Activated T-cell treated with anti-CD3 and anti-CD28 coated beads, Interleukin-2, amount 50 U/mL, for 48 hours (primary cell): ENCODE measurements at regions not wholly inside any gene's neighbourhood (a gene's known extent, or its start where the extent isn't known, plus 50 kb on each side); places are given as distances from the start of the nearest gene placed in this dataset.
"Not testable (repeated sequence)": the region's sequence is repeated elsewhere in the genome, so short reads cannot be mapped to it uniquely, and the experiment has no call there.

Experiments used
- DNase-seq, 2 experiments: peaks; one replicate each; pipeline ENCODE4 v3.0.0-alpha.2; 2020

DNA sequence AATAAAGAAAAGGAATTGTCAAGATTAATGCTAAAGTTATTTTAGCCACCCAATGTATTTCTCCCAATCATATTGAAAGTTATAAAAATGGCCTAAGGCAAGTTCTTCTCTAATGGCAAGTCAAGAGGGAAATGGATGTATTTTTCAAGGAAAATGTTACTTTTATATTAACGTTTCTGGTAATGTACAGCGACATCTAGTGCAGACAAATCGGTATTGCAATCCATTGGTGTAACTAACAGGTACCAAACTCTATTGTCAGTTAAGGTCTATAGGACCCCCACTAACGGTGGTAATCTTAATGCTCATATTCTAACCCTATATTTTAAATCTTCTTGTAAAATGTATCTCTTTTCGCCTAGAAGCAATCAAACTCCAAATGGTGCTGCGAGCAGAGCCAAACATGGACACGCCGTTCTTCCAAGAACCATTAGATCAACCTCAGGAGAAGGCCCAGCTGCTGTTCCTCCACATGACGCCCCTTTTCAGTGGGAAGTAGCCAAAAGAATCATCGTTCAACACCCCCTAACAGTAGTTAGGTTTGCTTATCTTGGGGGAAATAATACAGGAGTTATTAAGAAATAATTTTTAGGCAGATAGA lies 98.5 kb upstream of the PABPC3 start:
- no peak for DNase-seq

DNA sequence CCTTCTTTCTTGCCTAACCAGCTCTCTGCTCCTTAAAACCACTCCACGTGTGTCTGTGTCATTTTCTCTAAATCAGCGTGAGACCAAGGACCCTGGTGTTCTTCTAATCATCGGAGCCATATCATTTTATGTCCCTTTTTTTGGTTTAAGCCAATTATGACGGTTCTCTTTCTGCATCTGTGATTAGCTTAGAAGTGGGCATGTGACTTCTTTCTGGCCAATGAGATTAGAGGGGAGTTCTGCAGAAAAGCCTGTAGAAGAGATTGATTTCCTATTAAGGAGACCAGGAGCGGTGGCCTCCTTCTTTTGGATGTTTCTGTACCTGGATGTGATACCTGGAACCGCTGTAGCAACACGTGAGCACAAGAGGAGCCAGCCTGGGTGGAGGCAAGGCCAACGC lies 97.5 kb upstream of the PABPC3 start:
- no peak for DNase-seq

DNA sequence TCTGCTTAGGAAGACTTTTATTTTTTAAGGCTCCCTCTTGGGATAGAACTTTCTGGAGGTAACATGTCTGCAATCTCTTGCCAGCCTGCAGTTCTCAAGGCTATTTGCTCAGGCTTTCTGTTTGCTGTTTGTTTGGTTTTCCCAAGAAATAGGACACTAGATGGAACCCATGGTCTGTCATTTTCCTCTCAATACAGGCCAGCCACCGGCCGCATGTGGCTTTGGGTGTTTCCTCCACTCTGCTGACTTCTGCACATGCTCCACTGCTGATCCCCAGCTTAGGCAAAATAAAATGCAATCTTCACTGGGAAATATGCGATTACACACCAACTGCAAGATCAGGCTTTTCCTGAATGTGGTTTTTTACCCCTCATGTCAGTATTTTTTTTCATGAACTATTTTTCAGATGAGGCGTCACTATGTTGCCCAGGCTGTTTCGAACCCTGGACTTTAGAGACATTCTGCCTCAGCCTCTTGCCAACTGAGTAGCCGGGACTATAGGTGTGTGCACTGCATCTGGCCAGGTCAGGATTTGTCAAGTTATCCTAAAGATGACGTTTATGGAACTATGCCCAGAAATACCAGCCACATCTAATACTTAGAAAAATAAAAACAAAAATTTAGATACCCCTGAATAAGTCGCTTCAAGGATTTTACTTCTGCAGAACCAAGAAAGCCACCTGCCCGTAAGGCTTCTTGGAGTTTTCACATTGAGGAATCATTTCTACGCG lies 94.3 kb upstream of the PABPC3 start:
- no peak for DNase-seq

DNA sequence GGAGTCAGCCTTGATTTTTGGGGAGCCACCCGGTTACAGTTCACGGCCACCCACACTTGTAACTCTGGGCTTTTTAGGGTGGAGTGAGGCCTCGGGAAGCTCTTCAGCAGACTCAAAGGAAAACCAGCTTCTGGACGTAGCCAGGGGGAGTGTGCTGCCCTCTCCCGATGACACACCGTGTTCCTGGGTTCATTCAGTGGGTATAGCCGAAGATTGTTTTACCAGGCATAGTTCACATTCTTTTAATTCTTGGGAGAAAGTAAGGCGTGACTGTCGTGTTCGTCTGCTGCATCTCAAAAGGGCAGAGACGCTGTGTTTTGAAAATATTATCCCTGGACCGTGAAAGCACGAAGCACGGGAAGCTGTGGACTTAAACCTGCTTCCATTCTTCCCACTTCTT lies 93.6 kb upstream of the PABPC3 start:
- DNase-seq = not testable (repeated sequence)

DNA sequence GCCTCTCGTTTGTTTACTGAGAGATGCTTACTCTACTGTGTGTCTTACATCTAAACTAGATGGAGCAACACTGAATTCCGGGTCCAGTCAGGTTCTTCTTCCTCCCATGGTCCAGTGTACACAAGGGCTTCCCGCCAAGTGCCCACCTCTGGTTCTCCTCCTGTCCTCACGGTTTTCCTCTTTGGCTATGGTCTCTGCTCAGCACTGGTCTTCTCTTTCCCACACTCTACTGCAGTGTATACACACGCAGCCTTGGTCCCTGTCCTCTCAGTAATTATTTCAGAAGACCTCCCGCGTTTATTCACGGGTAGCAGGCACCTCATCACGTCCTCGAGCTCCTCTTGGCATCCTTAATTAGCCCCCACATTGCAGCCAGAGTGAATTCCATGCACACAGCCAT lies 91.4 kb upstream of the PABPC3 start:
- not testable (repeated sequence) for DNase-seq

DNA sequence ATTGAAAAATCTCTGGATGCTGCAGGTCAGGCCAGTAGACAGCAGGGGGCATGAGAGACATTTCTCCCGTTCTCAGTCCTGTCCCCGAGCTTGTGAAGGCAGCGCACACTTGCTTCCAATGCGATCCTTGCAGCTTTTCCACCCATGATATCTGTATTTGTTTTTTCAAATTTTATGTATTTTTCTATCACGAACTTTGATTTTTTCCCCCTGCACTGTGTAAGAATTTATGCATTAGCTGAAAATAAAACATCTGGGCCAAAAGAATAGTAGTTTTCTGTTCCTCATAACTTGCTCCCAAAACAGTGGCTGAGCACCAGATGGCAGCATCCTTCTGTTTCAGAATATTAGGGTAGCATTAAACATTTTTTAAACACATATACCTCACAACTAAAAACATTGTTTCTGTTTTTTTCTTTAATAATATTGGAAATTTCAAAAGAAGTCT lies 90.9 kb upstream of the PABPC3 start:
- not testable (repeated sequence) for DNase-seq

DNA sequence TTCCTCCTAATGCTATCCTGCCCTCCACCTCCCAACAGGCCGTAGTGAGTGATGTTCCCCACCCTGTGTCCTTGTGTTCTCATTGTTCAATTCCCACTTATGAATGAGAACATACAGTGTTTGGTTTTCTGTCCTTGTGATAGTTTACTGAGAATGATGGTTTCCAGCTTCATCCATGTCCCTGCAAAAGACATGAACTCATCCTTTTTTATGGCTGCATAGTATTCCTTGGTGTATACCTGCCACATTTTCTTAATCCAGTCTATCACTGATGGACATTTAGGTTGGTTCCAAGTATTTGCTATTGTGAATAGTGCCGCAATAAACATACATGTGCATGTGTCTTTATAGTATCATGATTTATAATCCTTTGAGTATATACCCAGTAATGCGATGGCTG lies 88.5 kb upstream of the PABPC3 start:
- DNase-seq = not testable (repeated sequence)

DNA sequence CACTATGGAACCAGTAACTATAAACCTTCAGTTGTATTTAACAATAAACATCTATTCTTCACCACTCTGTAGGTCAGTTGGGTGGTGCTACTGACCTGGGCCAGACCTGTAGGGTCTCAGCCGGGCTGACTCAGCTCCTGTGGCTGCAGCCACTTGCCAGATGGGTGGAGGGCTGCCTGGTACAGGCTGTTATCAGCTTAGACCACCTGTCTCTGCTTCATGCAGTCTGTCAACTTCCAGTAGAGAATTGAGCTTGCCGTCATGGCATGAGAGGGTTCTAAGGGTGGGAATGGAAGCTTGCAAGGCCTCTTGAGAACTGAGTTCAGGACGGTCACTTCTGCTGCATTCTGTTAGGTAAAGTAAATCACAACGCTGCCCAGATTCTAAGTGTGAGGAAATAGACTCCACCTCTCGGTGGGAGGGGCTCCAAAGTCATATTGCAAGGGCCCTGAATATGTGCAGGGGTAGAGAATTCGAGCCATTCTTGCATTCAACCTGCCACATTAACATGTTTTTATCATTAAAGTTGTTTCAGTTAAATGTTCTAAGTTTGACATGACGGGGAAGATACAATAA lies 81.5 kb upstream of the PABPC3 start:
- DNase-seq = not testable (repeated sequence)

DNA sequence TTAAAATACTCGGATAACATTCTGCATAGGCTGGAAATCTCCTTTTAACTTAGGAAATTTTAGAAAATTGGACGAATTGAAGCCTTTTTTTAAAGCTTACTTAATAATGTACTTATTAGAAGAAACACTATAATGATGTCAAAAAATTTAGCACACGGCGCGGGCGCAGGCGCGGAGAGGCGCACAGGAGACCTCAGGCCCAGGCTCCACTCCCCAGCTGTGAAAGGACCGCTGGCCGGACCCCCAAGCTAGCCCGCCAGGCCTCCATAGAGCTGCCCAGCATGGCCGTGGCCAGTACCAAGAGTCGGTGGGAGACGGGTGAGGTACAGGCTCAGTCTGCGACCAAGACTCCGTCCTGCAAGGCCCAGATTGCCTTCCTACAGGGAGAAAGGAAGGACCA lies 78.8 kb upstream of the PABPC3 start:
- DNase-seq = not testable (repeated sequence)

DNA sequence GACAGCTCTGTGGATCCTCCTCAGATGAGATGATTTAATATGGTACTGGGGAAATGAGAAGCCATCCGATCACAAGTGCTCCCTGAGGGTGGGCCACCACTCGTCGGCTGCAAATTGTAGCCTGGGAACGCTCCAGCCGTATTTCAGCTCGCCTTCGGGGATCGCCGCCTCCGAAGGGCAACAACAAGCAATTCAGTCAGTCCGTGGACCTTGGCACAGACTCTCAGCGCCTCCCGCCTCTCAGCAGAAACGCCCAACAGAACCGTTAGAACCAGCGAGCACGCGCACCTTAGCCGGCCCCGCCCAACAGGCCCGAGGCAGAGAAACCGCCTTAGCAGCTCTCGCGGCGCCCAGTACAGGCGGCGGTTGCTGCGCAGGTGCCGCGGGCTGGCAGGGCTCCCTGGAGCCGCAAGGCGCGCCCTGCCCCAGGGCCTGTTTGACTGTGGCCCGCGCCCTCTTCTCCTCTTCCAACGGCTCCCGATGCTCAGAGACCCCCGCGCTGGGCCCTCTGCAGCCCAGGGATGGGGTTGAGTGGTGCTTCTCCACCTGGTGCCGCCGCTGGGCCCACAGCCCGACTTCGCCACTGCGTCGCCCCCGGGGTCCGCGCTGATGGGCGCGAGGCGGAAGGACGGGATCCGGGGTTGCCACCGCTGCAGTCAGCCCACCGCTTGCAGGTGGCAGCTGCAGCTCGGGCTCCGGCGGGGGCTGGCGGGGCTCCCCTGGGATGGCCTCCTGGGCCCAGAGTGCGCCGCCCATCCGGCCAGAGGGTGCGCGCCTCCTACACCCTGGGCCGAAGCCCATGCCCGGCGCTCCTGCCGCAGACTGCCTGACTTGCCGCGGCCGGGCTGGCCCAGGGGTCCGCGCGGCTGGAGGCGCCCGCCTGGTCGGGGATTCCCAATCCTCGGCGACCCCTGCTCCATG lies 77.9 kb upstream of the PABPC3 start:
- peak; percentile 37 to 53 for DNase-seq

DNA sequence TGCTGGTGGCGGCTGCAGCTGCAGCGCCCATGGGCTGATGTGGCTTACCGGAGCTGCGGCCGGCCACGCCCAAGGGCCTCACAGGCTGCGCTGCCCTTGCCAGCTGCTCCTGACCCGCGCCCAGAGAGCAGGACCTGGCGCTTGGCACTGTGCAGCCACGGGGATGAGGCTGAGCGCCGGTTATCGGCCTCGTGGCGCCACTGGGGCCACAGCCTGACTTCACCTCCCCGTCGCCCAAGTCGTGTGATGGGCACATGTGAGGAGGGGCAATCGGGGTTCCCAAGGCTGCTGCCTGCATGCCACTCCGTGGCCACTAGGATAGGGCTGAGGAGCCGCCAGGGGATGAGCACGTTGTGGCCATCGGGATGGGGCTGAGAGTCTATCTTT lies 77.2 kb upstream of the PABPC3 start:
- peak in 1 of 2 experiments; percentile 18 for DNase-seq

DNA sequence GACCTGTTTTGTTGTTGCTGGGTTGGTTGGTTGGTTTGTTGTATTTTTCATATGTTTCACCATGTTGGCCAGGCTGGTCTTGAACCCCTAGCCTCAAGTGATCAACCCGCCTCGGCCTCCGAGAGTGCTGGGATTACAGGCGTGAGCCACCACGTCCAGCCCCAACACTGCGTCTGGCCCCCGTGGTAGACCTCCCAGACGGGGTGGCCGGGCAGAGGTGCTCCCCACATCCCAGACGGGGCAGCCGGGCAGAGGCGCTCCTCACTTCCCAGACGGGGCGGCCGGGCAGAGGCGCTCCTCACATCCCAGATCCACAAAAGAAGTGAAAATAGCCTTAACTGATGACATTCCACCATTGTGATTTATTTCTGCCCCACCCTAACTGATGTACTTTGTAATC lies 76.2 kb upstream of the PABPC3 start:
- DNase-seq = not testable (repeated sequence)

DNA sequence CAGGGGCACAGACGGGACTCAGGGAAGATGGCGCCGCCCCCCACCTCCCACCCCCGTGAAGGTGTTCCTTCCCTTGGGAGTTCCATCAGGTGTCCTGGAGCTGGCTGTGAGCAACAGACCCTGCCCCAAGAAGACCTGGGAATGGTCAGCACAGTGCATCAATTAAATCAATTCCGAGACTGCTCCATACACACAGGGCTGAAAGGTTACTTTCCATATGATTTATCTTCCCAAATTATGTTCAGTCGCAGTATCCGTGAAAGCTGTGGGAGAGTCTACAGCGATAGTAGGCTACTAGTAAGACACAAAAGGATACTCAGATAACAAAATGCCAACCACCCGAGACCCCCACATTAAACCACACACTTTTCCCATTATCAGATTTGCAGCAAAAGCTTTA lies 71.8 kb upstream of the PABPC3 start:
- DNase-seq = no peak

DNA sequence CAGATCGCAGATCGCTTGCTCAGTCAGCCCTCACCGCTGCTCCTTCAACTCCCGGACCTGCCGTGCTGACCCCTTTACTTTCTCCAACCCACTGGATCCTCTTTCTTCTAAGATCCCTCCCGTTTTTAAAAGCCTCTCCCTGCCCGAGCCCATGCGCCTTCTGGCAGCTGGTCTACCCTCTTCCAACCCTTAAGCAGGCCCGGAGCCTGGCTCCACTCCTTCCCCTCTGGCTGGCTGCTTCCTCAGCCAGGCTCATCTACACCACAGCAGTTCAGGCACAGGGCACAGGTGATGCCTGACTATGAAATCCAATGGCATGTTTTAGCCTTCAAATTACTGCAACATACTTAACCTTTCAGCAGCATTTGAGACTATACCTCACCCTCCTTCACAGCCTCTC lies 63.8 kb upstream of the PABPC3 start:
- no peak for DNase-seq

DNA sequence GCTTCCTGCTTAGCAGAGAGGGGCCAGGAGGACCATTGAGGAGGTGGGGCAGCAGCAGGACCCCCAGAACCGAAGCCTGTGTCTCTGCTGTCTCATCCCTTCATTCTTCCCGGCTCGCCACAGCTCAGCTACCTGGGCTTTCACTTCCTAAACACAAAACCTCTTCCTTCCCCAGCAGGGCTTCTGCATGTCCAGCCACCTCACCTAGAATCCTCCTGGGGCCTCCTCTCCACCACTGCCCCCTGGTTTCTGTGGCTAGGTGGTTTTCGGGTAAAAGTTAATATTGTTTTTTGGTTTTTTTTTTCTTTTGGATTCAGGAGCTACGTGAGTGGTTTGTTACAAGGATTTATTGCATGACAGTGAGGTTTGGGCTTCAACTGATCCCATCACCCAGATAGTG lies 61.8 kb upstream of the PABPC3 start:
- DNase-seq = no peak

DNA sequence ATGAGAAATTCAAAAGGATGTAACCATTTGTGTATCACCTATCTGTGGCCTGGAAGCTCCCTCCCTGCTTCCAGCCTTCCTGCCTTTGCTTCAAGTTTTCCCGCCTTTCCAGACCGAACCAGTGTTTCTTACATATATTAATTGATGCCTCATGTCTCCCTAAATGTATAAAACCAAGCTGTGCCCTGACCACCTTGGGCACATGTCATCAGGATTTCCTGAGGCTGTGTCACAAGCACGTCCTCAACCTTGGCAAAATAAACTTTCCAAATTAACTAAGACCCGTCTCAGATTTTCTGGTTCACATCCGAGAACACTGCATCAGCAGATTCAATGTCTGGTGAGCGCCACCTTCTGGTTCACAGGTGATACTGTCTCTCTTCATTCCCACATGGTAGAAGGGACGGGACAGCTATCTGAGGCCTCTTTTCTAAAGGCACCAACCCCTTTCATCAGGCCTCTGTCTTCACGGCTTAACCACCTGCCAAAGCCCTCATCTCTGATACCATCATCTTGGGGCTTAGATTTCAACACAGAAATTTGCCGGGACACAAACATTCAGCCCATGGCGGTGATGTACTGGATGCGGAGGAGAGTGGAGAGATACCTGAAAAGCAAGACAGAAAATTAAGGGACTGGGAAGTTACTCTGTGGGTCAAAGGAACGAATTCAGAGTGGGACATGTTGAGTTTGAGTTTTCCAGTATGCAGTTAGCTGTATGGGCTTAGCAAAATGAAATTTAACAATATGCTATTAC lies 58.7 kb upstream of the PABPC3 start:
- DNase-seq = peak; percentile 32 to 37

DNA sequence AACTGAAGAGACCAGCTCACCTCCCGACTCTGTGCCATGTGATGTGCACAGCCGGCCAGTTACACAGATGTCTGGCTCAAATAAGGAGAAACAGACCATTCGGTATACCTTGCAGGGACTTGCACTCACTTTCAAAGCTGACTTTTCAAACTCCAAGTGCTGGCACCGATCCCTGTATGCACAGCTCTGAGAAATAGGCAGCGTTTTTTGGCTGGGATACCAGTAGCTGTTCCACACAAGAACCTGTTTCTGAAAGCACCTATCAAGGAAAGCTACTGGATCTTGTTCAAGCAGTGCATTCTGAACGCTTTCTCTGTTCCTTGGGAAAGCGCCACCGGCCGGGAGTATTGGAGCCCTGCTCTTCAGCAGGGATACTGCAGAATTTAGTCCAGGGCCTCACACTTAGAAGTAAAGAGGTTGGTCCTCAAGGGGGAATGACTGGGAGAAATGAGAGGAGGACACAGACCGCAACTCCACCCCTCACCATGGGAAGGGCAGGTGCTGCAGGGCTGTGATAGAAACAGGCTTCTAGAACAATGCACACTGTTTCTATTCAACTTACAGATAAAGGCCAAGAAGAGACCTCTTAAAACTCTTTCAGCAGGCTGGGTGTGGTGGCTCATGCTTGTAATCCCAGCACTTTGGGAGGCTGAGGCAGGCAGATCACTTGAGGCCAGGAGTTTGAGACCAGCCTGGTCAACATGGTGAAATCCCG lies 53.6 kb upstream of the PABPC3 start:
- DNase-seq = no peak

DNA sequence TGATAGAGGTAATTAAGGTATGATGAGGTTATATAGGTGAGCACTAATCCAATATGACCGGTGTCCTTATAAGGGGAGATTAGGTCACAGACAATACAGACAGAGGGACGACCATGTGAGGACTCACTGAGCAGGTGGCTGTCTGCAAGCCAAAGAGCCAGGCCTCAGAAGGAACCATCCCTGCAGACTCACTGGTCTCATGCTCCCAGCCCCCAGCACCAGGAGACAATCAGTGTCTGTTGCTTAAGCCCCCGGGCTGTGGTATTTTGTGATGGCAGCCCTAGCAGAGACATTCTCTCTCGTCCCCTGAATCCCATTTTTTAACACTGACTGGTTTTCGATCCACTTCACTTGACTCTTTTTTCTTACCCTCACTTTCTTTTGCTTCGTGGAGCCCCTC lies 51.9 kb upstream of the PABPC3 start:
- no peak for DNase-seq
